ENCODE measurements at regions not wholly inside any gene's neighbourhood (a gene's known extent, or its start where the extent isn't known, plus 50 kb on each side); places are given as distances from the start of the nearest gene placed in this dataset.

DNA sequence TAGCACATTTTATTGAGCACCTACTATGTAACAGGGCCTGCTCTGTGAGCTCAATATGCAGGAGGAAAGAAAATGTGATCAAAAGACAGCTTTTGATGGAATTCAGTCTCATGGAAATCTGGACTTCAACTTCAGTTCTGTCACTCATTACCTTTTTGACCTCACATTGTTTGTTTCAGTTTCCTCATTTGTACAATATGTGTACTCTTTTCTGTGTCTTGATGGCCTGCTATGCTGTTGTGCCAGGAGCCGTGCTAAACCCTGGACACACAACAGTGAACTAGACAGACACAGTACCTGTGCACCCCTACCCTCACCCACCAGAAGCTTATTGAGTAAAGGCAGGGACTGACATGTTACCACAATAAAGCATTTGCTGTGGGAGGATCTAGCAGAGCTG, 162.9 kb upstream of the FGGY start:
- no peak for TF ChIP-seq GABPA (IDR thresholded peaks at IDR 0.05; ENCODE audit: low read depth)
- TF ChIP-seq POLR2AphosphoS5 (IDR thresholded peaks at IDR 0.05; ENCODE audit: low read depth), result no peak
- no peak for TF ChIP-seq CTCF (IDR thresholded peaks at IDR 0.05; ENCODE audit: insufficient read depth, low read length)
- no peak for TF ChIP-seq REST (IDR thresholded peaks at IDR 0.05; ENCODE audit: insufficient replicate concordance, low read depth)
- no peak for TF ChIP-seq SPI1 (IDR thresholded peaks at IDR 0.05; ENCODE audit: borderline replicate concordance, low read depth)

Measured in HL-60 (cell line).